ENCODE measurements at regions not wholly inside any gene's neighbourhood (a gene's known extent, or its start where the extent isn't known, plus 50 kb on each side); places are given as distances from the start of the nearest gene placed in this dataset.

DNA sequence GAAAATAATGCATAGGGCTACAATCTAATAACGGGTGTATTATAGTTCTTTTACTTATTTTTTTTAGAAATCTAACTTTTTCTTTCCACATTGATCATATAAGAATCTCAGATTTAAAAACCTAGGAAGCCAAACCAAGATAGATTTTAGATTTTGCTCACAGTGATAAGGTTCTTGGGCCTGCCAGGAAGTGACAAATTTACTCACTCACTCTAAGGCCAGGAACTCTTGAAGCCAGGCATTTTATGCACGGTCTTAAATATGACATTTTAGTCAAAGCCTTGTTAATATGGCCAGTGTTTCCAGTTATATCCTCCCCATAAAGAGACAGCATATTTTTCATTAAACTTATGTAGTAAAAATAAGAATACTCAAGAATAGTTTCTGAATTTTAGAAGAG, 271.4 kb downstream of the SQOR start:
- TF ChIP-seq, protein P1, sequence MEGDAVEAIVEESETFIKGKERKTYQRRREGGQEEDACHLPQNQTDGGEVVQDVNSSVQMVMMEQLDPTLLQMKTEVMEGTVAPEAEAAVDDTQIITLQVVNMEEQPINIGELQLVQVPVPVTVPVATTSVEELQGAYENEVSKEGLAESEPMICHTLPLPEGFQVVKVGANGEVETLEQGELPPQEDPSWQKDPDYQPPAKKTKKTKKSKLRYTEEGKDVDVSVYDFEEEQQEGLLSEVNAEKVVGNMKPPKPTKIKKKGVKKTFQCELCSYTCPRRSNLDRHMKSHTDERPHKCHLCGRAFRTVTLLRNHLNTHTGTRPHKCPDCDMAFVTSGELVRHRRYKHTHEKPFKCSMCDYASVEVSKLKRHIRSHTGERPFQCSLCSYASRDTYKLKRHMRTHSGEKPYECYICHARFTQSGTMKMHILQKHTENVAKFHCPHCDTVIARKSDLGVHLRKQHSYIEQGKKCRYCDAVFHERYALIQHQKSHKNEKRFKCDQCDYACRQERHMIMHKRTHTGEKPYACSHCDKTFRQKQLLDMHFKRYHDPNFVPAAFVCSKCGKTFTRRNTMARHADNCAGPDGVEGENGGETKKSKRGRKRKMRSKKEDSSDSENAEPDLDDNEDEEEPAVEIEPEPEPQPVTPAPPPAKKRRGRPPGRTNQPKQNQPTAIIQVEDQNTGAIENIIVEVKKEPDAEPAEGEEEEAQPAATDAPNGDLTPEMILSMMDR (conservative IDR thresholded peaks at IDR 0.05 in 1 of 2, IDR thresholded peaks at IDR 0.05 in 1 of 2; ENCODE audit: extremely low read depth in 1 of 2, insufficient read depth in 1 of 2, low read depth in 1 of 2, low read length in 2 of 2), result no peak
- no peak for TF ChIP-seq EZH2 (IDR thresholded peaks at IDR 0.05; ENCODE audit: borderline replicate concordance, low read length)
